HG03354 (cell line): ENCODE measurements at regions not wholly inside any gene's neighbourhood (a gene's known extent, or its start where the extent isn't known, plus 50 kb on each side); places are given as distances from the start of the nearest gene placed in this dataset.
A peak's percentile ranks its signal among the peaks of the same experiment; 100 is the strongest.

Experiments
- ATAC-seq: cut with Tn5 transposase; IDR thresholded peaks from one replicate; pipeline ENCODE4 v1.9.1; 2021; ENCODE audit warnings: mild to moderate bottlenecking; ENCODE audit not compliant: unreplicated experiment, poor library complexity, severe bottlenecking

- no peak for ATAC-seq
Measured at GRCh38 chr5:112643339-112643971, 94.2 kb upstream of the APC start.

- ATAC-seq, result no peak
Measured at GRCh38 chr5:112646139-112646936, 91.3 kb upstream of the APC start.

GRCh38 chr5:112647428-112647827, 90.3 kb upstream of the APC start:
- no peak for ATAC-seq

- ATAC-seq, result no peak
Measured at GRCh38 chr5:112648264-112648663, 89.4 kb upstream of the APC start.

GRCh38 chr5:112649882-112650281, 87.8 kb upstream of the APC start:
- ATAC-seq, result no peak

GRCh38 chr5:112653638-112654205, 84.0 kb upstream of the APC start:
- no peak for ATAC-seq

- ATAC-seq, result no peak
Measured at GRCh38 chr5:112655513-112655912, 82.2 kb upstream of the APC start.

- ATAC-seq, result no peak
Measured at GRCh38 chr5:112656451-112656850, 81.2 kb upstream of the APC start.

GRCh38 chr5:112657804-112658203, 79.9 kb upstream of the APC start:
- ATAC-seq, result no peak

GRCh38 chr5:112660359-112660758, 77.3 kb upstream of the APC start:
- no peak for ATAC-seq

- no peak for ATAC-seq
Measured at GRCh38 chr5:112663146-112663545, 74.5 kb upstream of the APC start.

GRCh38 chr5:112668016-112668415, 69.7 kb upstream of the APC start:
- ATAC-seq, result no peak

- no peak for ATAC-seq
Measured at GRCh38 chr5:112668911-112669310, 68.8 kb upstream of the APC start.

GRCh38 chr5:112669328-112669963, 68.2 kb upstream of the APC start:
- ATAC-seq, result no peak

GRCh38 chr5:112671687-112672086, 66.0 kb upstream of the APC start:
- ATAC-seq, result no peak

GRCh38 chr5:112681481-112681908, 56.2 kb upstream of the APC start:
- ATAC-seq, result peak; percentile 49

- no peak for ATAC-seq
Measured at GRCh38 chr5:112682621-112683061, 55.0 kb upstream of the APC start.

- peak; percentile 56 for ATAC-seq
Measured at GRCh38 chr5:112684121-112684520, 53.6 kb upstream of the APC start.

GRCh38 chr5:112684737-112685136, 52.9 kb upstream of the APC start:
- peak; percentile 29 for ATAC-seq

GRCh38 chr5:112685386-112685785, 52.3 kb upstream of the APC start:
- no peak for ATAC-seq

GRCh38 chr5:112685931-112686330, 51.8 kb upstream of the APC start:
- ATAC-seq, result no peak
